ENCODE measurements at regions not wholly inside any gene's neighbourhood (a gene's known extent, or its start where the extent isn't known, plus 50 kb on each side); places are given as distances from the start of the nearest gene placed in this dataset.

DNA sequence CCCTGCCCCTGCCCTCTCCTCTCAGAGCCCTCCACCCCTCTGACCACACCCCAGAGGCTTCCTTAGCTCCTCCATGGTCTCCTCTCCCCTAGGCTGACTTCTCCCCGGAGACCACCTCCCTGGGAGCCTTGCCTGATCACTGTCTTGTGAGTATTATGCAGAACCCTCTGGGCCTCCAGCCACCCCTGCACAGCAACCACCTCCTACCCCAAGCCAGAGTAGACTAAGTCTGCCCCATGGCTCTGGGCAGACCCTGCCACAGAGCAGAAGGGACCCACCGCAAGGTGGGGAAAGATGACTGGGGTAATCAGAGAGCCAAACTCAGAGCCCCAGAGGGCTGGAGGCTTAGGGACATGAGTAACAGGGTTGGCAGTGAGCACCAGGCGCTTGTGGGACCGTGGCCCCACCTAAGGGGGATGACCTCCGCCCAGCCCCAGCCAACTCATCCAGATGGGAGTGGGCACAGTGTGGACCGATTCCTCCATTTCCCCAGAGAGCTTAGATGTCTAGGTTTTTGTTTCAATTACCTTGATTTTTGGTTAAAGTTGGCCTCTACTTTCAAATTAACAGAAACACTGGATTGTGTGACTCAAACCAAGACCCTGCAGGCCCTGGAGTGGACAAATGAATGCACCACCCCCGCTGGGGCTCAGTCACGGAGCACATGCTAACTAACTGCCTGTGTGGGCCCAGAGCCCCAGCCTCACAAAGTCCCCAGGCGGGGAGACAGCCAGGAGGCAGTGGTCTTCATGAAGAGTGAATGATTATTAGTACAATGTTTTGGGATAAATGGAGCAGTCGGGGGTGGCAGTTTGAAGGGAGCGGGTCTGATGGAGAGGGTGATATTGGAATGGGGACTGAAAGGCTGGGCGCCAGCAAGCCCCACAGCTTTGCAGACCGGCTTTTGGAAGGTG lies 119.4 kb upstream of the PRR20G start:
- BruUV-seq (replicated peaks) = no TSS peak
- H3K27me3 ChIP-seq (ENCODE audit: control insufficient read depth, insufficient read depth, low read length) = peaks cover 26% of the 10 kb centered on the region
- H3K9me1 ChIP-seq (ENCODE audit: insufficient read depth, low read length) = no peaks in the 10 kb centered on the region
- no peak for DNase-seq
- H2BK20ac ChIP-seq (ENCODE audit: low read depth, low read length) = no peak overlapping the region
- H3K56ac ChIP-seq (ENCODE audit: extremely low read depth, insufficient read depth, low read length) = no peak overlapping the region
- no peak for ATAC-seq (ENCODE audit: low read depth)
- H2BK5ac ChIP-seq (ENCODE audit: low read depth, low read length, poor library complexity, severe bottlenecking) = no peak overlapping the region
- H2AK5ac ChIP-seq (ENCODE audit: low read depth, low read length) = no peak overlapping the region
- H3K36me3 ChIP-seq (ENCODE audit: control insufficient read depth, insufficient read depth, low read length) = no peaks in the 10 kb centered on the region
- no peak overlapping the region for H2AK9ac ChIP-seq (replicated peaks; ENCODE audit: low read depth, low read length, poor library complexity)
- intact Hi-C loops (cut with micrococcal nuclease) (no loop called here), dilution Hi-C loops (cut with HindIII; ENCODE audit: low sequenced_read_pairs, unreplicated experiment) (no loop called here), in situ Hi-C loops (cut with MboI; ENCODE audit: low sequenced_read_pairs) (no loop called here)
- no peak overlapping the region for H3K18ac ChIP-seq (ENCODE audit: low read depth, low read length)
- no peaks in the 10 kb centered on the region for H3K4me1 ChIP-seq (ENCODE audit: control insufficient read depth, insufficient read depth, low read length)
- no peaks in the 10 kb centered on the region for H3K79me1 ChIP-seq (ENCODE audit: low read depth in 1 of 2, low read length in 2 of 2)
- H3K4me2 ChIP-seq (ENCODE audit: low read depth, low read length) = no peak overlapping the region
- H2BK120ac ChIP-seq (ENCODE audit: low read depth, low read length) = no peak overlapping the region
- ChIA-PET CTCF (no interaction called here), POLR2A (ENCODE audit: unreplicated experiment) (no interaction called here)
- H3K14ac ChIP-seq (replicated peaks; ENCODE audit: low read depth, low read length) = no peak overlapping the region
- H3K9me3 ChIP-seq (ENCODE audit: control insufficient read depth, insufficient read depth, low read length) = no peaks in the 10 kb centered on the region
- H4K5ac ChIP-seq (ENCODE audit: low read depth, low read length) = no peak overlapping the region
- no peak overlapping the region for H3K4ac ChIP-seq (ENCODE audit: low read depth, low read length)
- H3K23ac ChIP-seq (ENCODE audit: low read depth, low read length) = no peak overlapping the region
- no peak overlapping the region for H4K91ac ChIP-seq (ENCODE audit: insufficient read depth, low read depth, low read length)
- no peaks in the 10 kb centered on the region for H4K20me1 ChIP-seq (ENCODE audit: insufficient read depth, low read length)
- no peak overlapping the region for H3K27ac ChIP-seq (ENCODE audit: insufficient read depth, low read length)
- H3K4me3 ChIP-seq (ENCODE audit: insufficient read depth, low read depth, low read length) = no peak overlapping the region
- no peak overlapping the region for H2BK15ac ChIP-seq (ENCODE audit: low read depth, low read length)
- no peak overlapping the region for H2AFZ ChIP-seq (replicated peaks; ENCODE audit: low read length, poor library complexity)
- H4K8ac ChIP-seq (ENCODE audit: low read depth in 2 of 2, low read length in 2 of 2) = no peak overlapping the region
- 44% methylated on average over 5 of the region's 13 CpGs; no CpG with 5 or more reads in 1 of the 2 experiments for WGBS, 2 experiments (ENCODE audit: extremely low coverage in 2 of 2, insufficient read length in 1 of 2)
- H3K9ac ChIP-seq (ENCODE audit: low read depth, low read length) = no peak overlapping the region
- no peak for TF ChIP-seq MAFK (IDR thresholded peaks at IDR 0.05; ENCODE audit: low read depth, low read length)
- no peak for TF ChIP-seq RAD21 (IDR thresholded peaks at IDR 0.05; ENCODE audit: low read length)
- TF ChIP-seq, protein P1, sequence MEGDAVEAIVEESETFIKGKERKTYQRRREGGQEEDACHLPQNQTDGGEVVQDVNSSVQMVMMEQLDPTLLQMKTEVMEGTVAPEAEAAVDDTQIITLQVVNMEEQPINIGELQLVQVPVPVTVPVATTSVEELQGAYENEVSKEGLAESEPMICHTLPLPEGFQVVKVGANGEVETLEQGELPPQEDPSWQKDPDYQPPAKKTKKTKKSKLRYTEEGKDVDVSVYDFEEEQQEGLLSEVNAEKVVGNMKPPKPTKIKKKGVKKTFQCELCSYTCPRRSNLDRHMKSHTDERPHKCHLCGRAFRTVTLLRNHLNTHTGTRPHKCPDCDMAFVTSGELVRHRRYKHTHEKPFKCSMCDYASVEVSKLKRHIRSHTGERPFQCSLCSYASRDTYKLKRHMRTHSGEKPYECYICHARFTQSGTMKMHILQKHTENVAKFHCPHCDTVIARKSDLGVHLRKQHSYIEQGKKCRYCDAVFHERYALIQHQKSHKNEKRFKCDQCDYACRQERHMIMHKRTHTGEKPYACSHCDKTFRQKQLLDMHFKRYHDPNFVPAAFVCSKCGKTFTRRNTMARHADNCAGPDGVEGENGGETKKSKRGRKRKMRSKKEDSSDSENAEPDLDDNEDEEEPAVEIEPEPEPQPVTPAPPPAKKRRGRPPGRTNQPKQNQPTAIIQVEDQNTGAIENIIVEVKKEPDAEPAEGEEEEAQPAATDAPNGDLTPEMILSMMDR (conservative IDR thresholded peaks at IDR 0.05; ENCODE audit: low read depth, low read length) = no peak
- TF ChIP-seq, protein P2, sequence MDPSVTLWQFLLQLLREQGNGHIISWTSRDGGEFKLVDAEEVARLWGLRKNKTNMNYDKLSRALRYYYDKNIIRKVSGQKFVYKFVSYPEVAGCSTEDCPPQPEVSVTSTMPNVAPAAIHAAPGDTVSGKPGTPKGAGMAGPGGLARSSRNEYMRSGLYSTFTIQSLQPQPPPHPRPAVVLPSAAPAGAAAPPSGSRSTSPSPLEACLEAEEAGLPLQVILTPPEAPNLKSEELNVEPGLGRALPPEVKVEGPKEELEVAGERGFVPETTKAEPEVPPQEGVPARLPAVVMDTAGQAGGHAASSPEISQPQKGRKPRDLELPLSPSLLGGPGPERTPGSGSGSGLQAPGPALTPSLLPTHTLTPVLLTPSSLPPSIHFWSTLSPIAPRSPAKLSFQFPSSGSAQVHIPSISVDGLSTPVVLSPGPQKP (IDR thresholded peaks at IDR 0.05; ENCODE audit: borderline replicate concordance, low read depth, low read length) = no peak
- no peak for TF ChIP-seq FOS (IDR thresholded peaks at IDR 0.05; ENCODE audit: low read depth, low read length)
- TF ChIP-seq CEBPB (IDR thresholded peaks at IDR 0.05; ENCODE audit: low read depth, low read length) = no peak
- TF ChIP-seq RCOR1 (IDR thresholded peaks at IDR 0.05; ENCODE audit: insufficient replicate concordance, low read length) = no peak
- TF ChIP-seq, protein P3, sequence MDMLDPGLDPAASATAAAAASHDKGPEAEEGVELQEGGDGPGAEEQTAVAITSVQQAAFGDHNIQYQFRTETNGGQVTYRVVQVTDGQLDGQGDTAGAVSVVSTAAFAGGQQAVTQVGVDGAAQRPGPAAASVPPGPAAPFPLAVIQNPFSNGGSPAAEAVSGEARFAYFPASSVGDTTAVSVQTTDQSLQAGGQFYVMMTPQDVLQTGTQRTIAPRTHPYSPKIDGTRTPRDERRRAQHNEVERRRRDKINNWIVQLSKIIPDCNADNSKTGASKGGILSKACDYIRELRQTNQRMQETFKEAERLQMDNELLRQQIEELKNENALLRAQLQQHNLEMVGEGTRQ (IDR thresholded peaks at IDR 0.05; ENCODE audit: low read depth, low read length) = no peak
- TF ChIP-seq SMC3 (IDR thresholded peaks at IDR 0.05; ENCODE audit: low read depth, low read length) = no peak
- no peak for TF ChIP-seq MXI1 (IDR thresholded peaks at IDR 0.05; ENCODE audit: borderline replicate concordance, low read depth, low read length)
- TF ChIP-seq BHLHE40 (IDR thresholded peaks at IDR 0.05; ENCODE audit: low read depth, low read length) = no peak
- TF ChIP-seq RFX5 (IDR thresholded peaks at IDR 0.05; ENCODE audit: low read depth, low read length) = no peak
- TF ChIP-seq MAZ (IDR thresholded peaks at IDR 0.05; ENCODE audit: borderline replicate concordance, low read depth, low read length) = no peak
- TF ChIP-seq POLR2A (IDR thresholded peaks at IDR 0.05; ENCODE audit: low read depth, low read length) = no peak
- no peak for TF ChIP-seq CHD1 (IDR thresholded peaks at IDR 0.05; ENCODE audit: low read depth, low read length)

Measured in IMR-90 (cell line).